GM20431 (cell line): ENCODE measurements at regions not wholly inside any gene's neighbourhood (a gene's known extent, or its start where the extent isn't known, plus 50 kb on each side); places are given as distances from the start of the nearest gene placed in this dataset.

Experiments used
- in situ Hi-C: fragments of 300-500 bp; cut with MseI, MboI; formaldehyde crosslinking; loops from one replicate; pipeline ENCODE4 v1.15.0; 2020; ENCODE audit warnings: low sequenced_read_pairs; ENCODE audit not compliant: unreplicated experiment

DNA sequence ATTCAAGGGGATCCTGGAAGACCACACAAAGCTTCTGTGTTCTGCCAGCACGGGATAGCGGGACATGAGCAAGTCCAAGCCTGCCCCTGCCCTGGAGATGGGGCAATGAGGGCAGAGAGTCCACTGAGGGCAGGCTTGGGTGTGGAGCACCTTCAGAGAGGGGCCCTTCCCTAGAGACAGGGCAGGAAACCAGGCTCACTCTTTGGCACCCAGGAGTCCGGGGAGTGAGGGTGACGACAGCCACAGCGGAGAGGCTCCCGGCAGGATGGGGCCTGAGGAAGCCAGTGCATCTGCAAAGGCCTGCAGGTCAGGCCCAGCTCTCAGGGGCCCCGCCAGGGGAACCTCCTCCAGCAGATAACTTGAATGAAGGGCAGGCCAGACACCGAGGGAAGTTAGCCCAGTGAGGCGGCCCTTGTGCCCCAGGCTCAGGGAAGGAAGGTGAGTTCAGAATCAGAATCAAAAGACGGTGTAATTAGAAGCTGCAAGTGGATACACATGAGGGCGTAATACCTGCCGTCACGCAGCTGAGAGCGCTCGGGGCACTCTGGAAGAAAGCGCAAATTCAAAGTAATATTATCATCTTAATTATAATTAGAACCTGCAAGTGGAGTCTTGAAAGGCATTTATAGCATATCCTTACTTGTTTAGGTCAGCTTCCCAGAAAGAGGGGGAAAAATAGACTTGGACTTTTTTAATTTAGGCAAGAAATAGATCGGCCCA is 142.6 kb upstream of the LGALSL start:
- in situ Hi-C loops = no loop called here

DNA sequence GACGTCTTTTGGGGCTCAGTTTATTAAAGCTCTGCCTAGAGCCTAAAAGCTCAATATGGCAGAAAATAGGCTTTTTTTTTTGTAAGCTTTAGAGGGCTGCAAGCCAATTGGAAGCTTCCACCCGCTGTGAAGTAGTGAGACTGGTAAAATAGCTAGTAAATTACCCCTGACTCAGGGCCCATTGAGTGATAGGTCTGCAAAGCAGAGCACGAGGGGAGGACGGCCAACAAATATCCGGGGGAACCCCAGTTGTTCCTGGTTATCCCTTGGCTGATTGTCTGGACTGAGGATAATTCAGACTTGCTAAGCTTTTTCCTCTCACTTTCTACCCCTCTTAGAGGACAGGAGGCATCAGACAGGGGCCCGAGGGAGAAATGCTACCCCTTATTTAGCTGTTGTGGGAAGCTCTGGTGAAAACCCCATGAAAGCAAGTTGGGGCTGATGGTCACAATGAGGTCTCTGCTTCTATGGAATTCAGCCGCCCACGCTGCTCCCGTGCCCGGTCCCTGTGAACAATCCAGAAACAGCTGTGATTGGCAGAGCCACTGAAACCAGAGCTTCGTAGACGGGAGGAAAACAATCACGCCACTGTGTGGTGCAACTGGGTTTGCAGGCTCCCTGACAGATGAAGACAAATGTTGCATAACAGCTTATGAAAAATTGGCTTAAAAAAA is 141.9 kb upstream of the LGALSL start:
- in situ Hi-C loops = no loop called here

DNA sequence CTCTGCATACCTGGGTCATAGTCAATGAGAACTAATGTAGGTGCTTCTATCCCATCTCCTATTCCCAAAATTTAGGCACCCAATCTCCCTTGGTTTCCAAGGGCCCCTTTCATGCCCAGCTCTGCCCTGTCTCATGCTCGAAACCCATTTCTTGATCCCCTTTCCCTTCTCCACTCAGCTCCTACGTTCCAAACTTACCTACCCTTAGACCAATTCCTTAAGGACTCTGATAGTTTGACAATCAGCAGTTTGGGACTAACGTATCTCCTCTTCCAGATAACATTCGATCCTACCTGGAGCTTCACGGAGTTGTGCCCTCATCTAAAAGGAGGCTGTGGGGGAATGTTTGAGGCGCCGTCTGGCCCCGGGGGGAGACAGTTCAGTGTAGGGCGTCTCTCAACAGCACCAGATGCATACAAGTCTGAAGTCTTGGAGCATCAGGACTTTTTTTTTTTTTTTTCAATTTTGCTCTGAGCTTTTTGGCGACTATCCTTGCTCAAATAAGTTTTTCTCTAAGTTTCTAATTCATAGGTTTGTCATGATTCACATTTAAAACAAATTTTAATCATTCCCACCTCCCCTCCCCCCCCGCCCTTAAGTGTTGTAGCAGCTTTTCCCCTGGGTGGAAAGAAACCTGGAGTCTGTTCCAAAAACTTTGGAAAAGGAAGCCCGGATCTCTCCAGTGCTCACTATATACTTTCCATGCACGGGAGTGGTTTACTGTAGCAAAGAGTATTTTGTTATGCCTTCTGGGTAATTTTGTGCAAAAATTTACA is 141.2 kb upstream of the LGALSL start:
- in situ Hi-C loops = no loop called here

DNA sequence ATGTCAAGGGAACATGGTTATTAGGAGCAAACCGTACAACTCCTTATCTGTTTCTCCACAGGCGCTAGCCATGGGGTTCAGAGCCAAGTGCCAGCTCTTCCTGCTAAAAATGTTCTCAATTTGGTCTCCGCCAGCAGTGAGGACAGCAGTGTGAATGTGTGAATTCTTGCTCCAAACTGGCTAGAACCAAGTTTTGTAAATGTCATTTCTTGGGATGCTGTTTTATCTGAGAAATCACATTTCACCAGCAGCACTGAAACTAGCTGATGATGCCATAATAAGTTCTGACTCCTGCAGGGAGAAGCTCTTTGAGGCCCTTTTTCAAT is 140.6 kb upstream of the LGALSL start:
- in situ Hi-C loops = no loop called here

DNA sequence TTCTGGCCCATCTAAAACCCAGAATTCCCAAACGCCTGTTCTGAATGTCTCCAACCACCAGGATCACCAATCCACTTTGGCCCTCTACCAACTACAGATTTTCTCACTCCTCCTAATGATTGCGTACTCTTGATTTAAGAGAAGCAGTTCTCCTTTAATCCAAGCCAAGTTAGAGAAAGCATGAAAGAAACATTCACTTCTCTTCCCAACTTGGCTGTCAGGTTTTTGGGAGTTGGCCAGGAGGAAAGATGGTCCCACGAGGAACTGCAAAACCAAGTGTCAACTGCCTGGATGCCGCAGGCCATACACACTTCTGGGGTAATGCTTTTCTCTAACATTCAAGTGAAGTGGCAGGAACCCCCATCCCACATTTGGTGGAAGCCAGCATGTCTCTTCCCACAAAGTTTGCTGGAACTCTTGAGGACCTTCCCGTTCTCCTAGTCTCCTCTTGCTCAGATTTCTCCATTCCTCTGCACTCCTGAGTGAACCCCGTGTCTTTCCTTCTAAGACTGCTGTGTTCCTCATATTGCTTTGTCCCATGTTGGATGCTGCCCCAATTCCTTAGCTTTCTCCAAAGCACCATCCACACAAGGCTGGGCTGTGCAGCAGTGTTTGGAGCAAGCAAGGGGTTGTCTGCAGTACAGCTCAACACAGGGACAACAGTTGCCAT is 138.5 kb upstream of the LGALSL start:
- in situ Hi-C loops = no loop called here

DNA sequence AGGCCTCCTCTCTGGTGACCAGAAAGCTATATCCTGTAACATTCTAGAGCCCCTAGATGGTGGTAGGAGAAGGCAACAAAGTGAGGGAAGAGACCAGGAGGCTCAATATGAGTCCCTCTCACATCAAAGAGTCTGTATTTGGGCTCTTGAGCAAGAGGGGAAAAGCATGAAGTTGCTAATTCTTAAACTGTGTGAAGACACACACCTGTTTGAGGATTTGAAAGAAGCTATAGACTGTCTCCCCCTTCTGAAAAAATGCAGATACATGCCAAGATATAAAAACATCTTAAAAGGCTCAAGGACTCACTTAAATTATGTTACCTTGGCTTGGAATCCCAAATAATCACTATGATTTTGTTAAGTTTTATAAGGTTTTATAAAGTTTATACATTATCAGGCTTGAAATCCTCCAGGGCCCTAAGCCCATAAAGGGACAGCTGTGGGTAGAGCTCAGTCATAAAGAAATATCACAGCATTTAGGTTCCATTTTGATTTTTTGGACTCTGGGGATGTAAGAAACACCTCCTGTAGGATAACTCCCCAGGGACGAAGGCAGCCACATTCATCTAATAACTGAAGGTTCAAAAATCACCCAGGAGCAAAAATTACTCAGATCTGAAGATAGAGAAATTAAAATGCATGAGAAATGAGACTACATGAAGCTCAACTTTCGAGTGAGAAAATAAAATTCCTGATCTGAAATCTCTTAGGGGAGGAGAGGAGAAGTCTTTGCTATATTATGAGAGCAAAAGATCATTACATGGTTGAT is 136.1 kb upstream of the LGALSL start:
- in situ Hi-C loops = no loop called here

DNA sequence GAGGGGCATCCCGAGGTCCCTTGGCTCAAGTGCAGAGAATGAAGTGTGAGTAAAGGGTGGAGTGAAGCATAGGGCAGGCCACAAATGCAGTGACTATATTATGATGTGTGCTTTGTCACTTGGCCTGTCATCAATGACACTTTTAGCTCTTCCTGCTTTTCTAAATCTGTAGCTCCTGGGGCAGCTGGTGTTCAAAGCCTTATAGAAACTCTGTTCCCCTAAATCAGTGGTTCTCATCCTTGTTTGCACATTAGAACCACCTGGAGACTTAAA is 135.6 kb upstream of the LGALSL start:
- in situ Hi-C loops = no loop called here

DNA sequence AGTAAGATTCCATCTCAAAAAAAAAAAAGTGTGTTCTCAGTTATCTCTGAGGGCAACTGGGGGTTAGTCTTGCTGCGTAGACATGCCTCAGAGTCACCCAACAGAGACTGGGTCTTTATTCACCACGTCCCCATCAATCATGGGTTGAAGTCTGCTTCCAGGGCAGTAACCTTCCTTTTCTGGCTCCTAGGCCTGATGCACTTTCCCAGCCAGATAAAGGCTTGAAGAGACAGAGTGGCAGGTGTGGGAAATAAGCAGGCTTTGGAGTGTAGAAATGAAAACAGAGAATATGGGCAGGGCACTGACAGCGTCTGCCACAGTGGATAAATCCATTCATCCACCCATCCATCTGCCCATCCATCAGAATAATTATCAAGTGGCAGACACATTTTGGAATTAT is 134.1 kb upstream of the LGALSL start:
- in situ Hi-C loops = loop anchor here (10.0 kb wide), 1 partner anchor 275 kb away; no protein-coding TSS in a partner anchor

DNA sequence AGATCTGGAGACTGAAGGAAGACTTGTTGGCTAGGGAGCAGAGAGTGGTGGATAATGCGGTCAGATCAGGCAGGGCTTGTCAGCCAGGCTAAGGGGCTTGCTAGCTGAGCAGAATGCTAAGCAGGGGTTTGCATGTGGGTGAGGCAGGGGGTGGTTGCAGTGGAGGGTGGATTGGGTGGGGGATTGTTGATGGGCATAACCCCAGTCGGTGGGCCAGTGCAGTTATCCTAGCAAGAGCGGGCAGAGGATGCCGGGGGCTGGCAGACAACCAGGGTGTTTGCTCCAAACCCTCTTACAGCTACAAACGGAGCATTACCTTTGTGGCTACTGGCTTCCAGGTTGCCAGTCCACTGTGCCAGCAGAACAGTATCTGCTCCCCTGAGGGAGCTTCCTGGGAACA is 131.5 kb upstream of the LGALSL start:
- in situ Hi-C loops = loop anchor here (10.0 kb wide), 1 partner anchor 278 kb away; no protein-coding TSS in a partner anchor

DNA sequence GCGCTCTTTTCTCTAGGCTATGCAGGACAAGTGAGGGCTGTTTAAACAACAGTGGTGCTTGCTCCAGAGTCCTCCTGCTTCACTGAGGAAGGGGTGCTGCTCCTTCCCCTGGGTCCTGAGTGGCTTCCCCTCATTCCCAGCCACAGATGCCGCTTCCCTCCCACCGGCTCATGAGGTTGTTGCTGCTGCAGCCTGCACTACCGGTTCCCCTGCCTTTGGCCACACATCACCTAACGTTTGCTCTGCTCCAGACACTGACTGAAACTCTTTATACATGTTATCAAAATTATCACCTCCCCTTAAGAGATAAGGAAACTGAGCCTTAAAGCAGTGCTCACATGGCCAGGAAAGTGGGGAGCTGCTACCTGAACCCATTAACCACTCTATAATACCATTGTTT is 130.8 kb upstream of the LGALSL start:
- in situ Hi-C loops = loop anchor here (10.0 kb wide), 1 partner anchor 278 kb away; no protein-coding TSS in a partner anchor

DNA sequence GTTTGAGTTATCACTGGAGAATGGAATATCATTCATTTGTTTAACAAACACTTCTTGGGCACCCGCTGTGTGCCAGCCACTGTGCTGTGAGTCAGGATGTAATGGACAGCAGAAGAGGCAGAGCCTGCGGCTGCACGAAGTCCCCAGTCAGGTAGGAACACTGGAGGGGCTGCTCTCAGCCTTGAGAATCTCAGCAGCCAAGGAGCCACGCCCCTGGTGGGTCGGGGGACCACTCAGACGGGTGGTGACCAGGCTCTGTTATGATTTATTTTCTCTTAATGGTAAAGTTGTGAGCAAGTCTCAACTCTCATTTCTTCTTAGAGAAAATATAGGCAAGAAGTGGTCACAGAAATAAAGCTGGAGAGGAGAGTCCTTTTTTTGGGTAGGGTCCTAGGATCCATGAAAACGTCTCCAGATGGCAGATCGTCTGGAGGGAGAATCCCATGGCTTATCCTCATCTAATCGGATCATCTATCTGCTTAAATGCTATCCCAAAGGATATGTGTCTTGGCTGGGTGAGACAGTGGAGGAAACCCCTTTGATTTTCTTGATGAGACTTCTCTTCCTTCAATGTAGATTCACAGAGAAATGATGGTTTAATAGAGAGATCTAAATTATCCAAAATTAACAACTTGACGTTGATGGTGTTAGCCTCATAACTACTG is 129.1 kb upstream of the LGALSL start:
- in situ Hi-C loops = loop anchor here (10.0 to 25.0 kb wide), 2 partner anchors 280 to 537 kb away; no protein-coding TSS in a partner anchor

DNA sequence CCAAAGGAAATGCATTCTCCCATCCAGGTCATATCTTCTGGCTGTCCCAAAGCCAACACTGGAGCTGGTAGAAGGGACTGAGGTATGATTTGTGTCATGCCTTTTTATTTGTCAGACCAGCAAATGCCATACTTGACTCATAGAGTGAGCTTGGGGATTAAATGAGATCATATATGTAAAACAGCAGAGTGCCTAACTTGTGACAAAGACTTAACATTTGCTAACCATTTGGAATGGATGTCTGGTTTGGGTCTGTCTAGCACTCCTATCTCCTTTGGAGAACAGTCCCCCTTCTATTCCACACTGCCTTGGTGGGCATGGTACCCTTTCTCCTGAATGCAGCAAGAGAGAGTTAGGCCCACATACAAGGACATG is 128.5 kb upstream of the LGALSL start:
- in situ Hi-C loops = loop anchor here (10.0 to 25.0 kb wide), 2 partner anchors 281 to 537 kb away; no protein-coding TSS in a partner anchor

DNA sequence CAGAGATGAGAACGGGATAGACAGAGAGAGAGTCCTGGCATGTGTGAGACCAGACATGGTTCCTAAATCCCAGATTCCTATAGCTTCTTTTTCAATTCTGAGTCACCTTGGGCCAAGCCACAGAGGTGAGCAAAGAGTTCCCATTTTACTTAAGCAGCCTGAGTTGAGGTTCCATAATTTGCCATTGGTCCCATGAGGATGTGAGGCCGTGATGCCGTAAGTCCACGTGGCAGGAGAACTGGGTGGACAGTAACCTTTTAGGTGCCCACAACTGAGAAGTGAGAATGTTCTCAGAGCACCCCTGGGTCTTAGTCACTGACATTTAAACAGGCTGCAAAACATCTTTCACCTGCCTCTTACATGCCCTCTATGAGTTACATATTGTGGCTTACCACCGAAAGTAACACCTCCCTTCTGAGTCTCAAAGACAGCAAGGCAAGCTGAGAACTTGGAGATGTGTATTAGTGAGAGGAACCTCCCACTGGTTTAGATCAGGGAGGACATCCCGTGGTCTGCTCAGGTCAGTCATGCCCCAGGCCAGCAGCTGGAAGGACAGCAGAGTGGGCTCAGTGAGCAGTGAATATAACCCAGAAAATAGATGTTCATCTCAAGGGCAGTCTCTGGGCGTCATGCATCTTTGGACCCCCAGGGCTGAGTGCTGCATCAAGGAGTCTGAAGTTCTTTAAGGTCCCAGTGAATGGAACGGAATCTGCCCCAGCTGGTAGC is 127.9 kb upstream of the LGALSL start:
- in situ Hi-C loops = loop anchor here (10.0 to 25.0 kb wide), 2 partner anchors 281 to 536 kb away; no protein-coding TSS in a partner anchor

DNA sequence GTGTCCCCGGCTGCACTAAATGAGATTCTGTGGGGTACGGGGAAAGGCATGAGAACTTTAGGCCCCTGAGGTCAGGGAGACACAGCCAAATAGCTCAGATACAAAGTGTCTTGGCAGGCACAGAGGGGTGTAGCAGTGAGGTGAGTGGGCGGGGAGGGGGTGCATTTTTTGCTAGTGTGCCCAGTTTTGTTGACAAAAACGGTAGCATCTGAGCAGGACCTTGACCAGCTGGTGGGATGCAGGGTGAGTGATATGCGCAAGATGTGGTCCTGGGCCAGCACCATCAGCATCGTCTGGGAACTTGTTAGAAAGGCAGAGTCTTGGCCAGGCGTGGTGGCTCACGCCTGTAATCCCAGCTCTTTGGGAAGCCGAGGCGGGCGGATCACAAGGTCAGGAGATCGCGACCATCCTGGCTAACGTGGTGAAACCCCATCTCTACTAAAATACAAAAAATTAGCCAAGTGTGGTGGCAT is 127.3 kb upstream of the LGALSL start:
- in situ Hi-C loops = loop anchor here (10.0 to 25.0 kb wide), 2 partner anchors 282 to 536 kb away; no protein-coding TSS in a partner anchor

DNA sequence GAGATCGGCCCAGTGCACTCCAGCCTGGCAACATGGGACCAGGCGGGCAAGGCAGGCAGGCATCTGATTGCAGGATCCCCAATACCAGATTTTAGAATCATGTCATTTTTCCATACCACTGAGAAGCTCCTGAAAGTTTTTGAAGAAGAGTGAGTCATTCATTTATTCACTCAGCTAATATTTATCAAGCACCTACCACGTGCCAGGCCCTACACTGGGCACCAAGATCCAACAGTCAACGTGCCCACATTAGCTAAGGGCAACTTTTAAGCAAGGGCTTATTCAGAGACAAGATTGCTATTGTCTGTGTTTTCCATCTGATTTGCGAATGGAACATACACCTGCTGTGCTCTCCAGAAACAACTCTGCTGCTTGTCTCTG is 126.8 kb upstream of the LGALSL start:
- in situ Hi-C loops = loop anchor here (10.0 to 25.0 kb wide), 2 partner anchors 282 to 535 kb away; no protein-coding TSS in a partner anchor

DNA sequence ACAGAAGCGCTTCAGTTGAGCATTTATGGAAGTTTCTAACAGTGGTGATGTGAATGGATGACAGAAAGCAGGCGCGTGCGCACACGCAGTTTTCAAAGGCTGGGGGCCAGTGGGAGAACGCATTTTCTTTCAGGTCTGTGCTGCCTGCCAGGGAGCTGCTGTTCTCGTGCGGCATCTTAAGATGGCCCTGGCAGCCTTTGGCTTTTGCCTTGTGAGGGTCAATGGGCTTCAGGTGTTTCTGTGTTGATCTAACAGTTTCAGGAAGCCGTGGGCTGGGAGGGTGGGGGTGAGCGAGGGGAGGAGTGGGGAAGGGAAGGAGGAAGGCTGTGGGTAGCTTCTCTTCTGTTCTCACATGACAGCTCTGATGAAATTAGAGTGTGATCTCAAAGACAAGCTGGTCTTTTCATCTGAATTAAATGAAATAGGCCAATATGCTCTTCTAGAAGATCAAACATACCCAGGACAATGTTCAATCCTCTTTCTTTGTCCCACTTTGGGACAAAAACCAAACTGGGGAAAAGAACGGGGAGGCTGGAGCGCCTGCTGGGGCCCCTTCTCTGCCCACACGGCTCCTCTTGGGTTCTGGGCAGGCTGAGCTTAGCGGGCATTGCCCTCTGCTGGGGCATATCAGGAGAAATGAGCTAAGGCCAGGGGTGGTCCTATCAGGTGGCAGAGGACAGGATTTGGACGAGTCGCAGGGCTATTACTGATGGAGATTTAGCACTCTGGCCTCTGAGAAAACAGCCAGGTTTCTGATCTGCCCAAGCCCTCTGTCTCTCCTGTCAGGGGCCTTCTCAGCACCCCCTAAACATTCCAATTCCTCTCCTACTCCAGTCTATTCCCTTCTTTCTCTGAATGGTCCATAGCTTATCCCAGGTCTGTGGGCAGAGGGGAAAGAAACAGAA is 126.2 kb upstream of the LGALSL start:
- in situ Hi-C loops = loop anchor here (10.0 to 25.0 kb wide), 2 partner anchors 283 to 535 kb away; no protein-coding TSS in a partner anchor

DNA sequence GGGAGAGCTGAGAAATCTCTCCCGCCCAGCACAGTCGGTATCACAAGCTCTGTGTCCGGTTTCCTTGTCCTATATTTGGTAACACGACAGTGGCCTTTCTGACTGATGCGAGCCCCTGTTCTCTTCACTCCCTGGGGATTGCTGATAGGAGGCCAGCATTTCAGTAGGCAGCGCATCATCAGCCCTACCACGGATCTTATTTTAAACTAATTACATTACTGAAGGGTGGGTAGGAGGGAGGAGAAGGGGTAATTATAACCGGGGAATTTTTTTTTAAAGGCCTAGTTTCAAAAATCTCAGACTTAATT is 125.6 kb upstream of the LGALSL start:
- in situ Hi-C loops = loop anchor here (10.0 to 25.0 kb wide), 2 partner anchors 284 to 534 kb away; no protein-coding TSS in a partner anchor
